Loucy (cell line): ENCODE measurements at regions not wholly inside any gene's neighbourhood (a gene's known extent, or its start where the extent isn't known, plus 50 kb on each side); places are given as distances from the start of the nearest gene placed in this dataset.
"Not testable (repeated sequence)": the region's sequence is repeated elsewhere in the genome, so short reads cannot be mapped to it uniquely, and the experiment has no call there.

ENCODE experiments used
- H2AFZ ChIP-seq: fragments of 200-600 bp; sonication (generic); 2 replicates; pipeline ENCODE4 v1.6.0; 2016; ENCODE audit warnings: antibody characterized with exemption, mild to moderate bottlenecking, low read length, moderate library complexity
- H3F3A ChIP-seq: fragments of 200-600 bp; 2 replicates; pipeline ENCODE4 v1.6.0; 2016; ENCODE audit warnings: antibody characterized with exemption, low read depth, mild to moderate bottlenecking
- H3K27me3 ChIP-seq: fragments of 200-600 bp; sonication (generic); 2 replicates; pipeline ENCODE4 v1.6.1; 2014; ENCODE audit warnings: low read length, mild to moderate bottlenecking; ENCODE audit not compliant: insufficient read depth, poor library complexity, severe bottlenecking
- H3K36me3 ChIP-seq: fragments of 200-600 bp; sonication (generic); 2 replicates; pipeline ENCODE4 v1.6.1; 2016; ENCODE audit warnings: low read length; ENCODE audit not compliant: insufficient read depth
- H3K4me1 ChIP-seq: fragments of 200-600 bp; sonication (generic); 2 replicates; pipeline ENCODE4 v1.5.1; 2014; ENCODE audit warnings: low read length, mild to moderate bottlenecking; ENCODE audit not compliant: insufficient read depth, poor library complexity, severe bottlenecking
- H3K4me2 ChIP-seq: fragments of 200-600 bp; sonication (generic); 2 replicates; pipeline ENCODE4 v1.6.0; 2014; ENCODE audit warnings: antibody characterized with exemption, low read length, low read depth, mild to moderate bottlenecking; ENCODE audit not compliant: poor library complexity, severe bottlenecking
- H3K4me3 ChIP-seq: fragments of 200-600 bp; sonication (generic); 2 replicates; pipeline ENCODE4 v1.5.1; 2014; ENCODE audit warnings: low read length, mild to moderate bottlenecking, mixed read lengths; ENCODE audit not compliant: poor library complexity, severe bottlenecking
- H3K79me2 ChIP-seq: fragments of 200-600 bp; sonication (generic); 2 replicates; pipeline ENCODE4 v1.6.1; 2014; ENCODE audit warnings: low read length; ENCODE audit not compliant: insufficient read depth
- H3K9ac ChIP-seq: fragments of 200-600 bp; sonication (generic); 2 replicates; pipeline ENCODE4 v1.6.0; 2014; ENCODE audit warnings: mild to moderate bottlenecking, low read depth, low read length, moderate library complexity; ENCODE audit not compliant: poor library complexity, severe bottlenecking
- H3K9me2 ChIP-seq: fragments of 200-600 bp; sonication (generic); replicated peaks from 2 replicates; pipeline ENCODE4 v1.6.1; 2016; ENCODE audit warnings: low read depth, low read length, mixed read lengths
- H3K9me3 ChIP-seq: fragments of 200-600 bp; sonication (generic); 2 replicates; pipeline ENCODE4 v1.6.1; 2014; ENCODE audit warnings: mild to moderate bottlenecking, antibody characterized with exemption, low read length, low read depth; ENCODE audit not compliant: insufficient read depth
- H4K20me1 ChIP-seq: fragments of 200-600 bp; sonication (generic); 2 replicates; pipeline ENCODE4 v1.6.0; 2014; ENCODE audit warnings: antibody characterized with exemption, low read length, mild to moderate bottlenecking; ENCODE audit not compliant: insufficient read depth, poor library complexity, severe bottlenecking
- EZH2phosphoT487 ChIP-seq: fragments of 200-600 bp; IDR thresholded peaks from 2 replicates; pipeline ENCODE4 v1.6.1; 2018; ENCODE audit warnings: antibody characterized with exemption, mild to moderate bottlenecking, moderate library complexity, borderline replicate concordance
- TF ChIP-seq, protein P1 (sequence below): fragments of 200-600 bp; sonication (generic); conservative IDR thresholded peaks from 2 replicates; pipeline ENCODE4 v1.5.1; 2014; ENCODE audit warnings: mild to moderate bottlenecking, antibody characterized with exemption, low read length

DNA sequence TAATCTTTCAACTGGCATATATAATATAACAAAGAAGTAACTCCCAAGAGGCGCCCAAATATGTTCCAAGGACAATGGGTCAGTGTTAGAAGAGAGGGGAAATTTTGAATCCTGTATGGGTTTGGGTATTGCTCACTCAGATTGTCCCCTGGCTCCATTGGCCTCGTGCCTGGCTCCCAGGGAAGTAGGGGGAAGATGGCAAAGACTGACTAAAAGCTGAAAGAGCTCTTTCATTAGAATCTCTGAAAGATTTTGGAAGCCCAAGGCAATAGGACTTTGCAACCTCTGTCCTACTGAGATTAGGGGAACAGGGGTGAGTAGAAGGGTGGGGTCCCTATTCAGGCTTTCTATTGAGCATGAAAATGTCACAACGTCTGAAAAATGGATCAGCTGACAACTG is 1272.8 kb upstream of the ZEB2 start:
- H4K20me1 ChIP-seq = no peaks in the 10 kb centered on the region
- TF ChIP-seq, protein P1, sequence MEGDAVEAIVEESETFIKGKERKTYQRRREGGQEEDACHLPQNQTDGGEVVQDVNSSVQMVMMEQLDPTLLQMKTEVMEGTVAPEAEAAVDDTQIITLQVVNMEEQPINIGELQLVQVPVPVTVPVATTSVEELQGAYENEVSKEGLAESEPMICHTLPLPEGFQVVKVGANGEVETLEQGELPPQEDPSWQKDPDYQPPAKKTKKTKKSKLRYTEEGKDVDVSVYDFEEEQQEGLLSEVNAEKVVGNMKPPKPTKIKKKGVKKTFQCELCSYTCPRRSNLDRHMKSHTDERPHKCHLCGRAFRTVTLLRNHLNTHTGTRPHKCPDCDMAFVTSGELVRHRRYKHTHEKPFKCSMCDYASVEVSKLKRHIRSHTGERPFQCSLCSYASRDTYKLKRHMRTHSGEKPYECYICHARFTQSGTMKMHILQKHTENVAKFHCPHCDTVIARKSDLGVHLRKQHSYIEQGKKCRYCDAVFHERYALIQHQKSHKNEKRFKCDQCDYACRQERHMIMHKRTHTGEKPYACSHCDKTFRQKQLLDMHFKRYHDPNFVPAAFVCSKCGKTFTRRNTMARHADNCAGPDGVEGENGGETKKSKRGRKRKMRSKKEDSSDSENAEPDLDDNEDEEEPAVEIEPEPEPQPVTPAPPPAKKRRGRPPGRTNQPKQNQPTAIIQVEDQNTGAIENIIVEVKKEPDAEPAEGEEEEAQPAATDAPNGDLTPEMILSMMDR = no peak
- TF ChIP-seq EZH2phosphoT487 = no peak
- H3K27me3 ChIP-seq = no peaks in the 10 kb centered on the region
- H3K4me1 ChIP-seq = no peaks in the 10 kb centered on the region
- H3F3A ChIP-seq = no peaks in the 10 kb centered on the region
- H3K9me3 ChIP-seq = no peaks in the 10 kb centered on the region
- no peaks in the 10 kb centered on the region for H3K79me2 ChIP-seq
- no peaks in the 10 kb centered on the region for H3K9me2 ChIP-seq
- H3K9ac ChIP-seq = no peak overlapping the region
- no peaks in the 10 kb centered on the region for H3K36me3 ChIP-seq
- H3K4me3 ChIP-seq = no peak overlapping the region
- no peak overlapping the region for H2AFZ ChIP-seq
- H3K4me2 ChIP-seq = no peak overlapping the region

DNA sequence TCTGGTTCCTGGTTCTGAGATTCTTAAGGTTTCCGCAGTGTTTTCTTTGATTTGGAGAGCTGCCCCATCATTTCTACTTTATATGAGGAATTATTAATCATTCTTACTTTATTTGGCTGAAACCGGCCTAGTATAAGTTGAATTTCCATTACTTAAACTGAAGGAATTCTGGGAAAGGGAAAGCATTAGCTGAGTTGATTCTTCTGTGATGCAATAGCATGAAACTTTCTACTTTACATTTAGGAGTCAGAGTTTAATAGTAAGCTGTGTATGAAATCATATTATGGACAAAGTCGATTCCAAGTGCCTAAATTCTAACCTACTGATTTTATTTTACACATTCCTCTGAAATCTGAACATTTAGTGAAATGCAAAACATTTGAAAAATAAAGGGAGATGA is 1269.7 kb upstream of the ZEB2 start:
- no peaks in the 10 kb centered on the region for H3K9me3 ChIP-seq
- no peaks in the 10 kb centered on the region for H3K9me2 ChIP-seq
- H3F3A ChIP-seq = no peaks in the 10 kb centered on the region
- H3K79me2 ChIP-seq = no peaks in the 10 kb centered on the region
- no peak for TF ChIP-seq EZH2phosphoT487
- TF ChIP-seq, protein P1 = no peak
- H3K27me3 ChIP-seq = no peaks in the 10 kb centered on the region
- H3K36me3 ChIP-seq = no peaks in the 10 kb centered on the region
- no peak overlapping the region for H2AFZ ChIP-seq
- H3K4me3 ChIP-seq = no peak overlapping the region
- H4K20me1 ChIP-seq = no peaks in the 10 kb centered on the region
- H3K9ac ChIP-seq = no peak overlapping the region
- H3K4me2 ChIP-seq = no peak overlapping the region
- H3K4me1 ChIP-seq = no peaks in the 10 kb centered on the region

DNA sequence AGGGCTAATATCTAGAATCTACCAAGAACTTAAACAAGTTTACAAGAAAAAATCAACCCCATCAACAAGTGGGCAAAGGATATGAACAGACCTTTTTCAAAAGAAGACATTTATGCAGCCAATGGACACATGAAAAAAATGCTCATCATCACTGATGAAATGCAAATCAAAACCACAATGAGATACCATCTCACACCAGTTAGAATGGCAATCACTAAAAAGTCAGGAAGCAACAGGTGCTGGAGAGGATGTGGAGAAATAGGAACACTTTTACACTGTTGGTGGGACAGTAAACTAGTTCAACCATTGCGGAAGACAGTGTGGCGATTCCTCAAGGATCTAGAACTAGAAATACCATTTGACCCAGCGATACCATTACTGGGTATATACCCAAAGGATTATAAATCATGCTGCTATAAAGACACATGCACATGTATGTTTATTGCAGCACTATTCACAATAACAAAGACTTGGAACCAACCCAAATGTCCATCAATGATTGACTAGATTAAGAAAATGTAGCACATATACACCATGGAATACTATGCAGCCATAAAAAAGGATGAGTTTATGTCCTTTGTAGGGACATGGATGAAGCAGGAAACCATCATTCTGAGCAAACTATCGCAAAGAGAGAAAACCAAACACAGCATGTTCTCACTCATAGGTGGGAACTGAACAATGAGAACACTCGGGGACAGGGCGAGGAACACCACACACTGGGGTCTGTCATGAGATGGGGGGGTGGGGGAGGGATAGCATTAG is 1267.9 kb upstream of the ZEB2 start:
- not testable (repeated sequence) for H3K4me3 ChIP-seq, H3K4me2 ChIP-seq, H2AFZ ChIP-seq, H3K27me3 ChIP-seq, H3K9me3 ChIP-seq, H3K9me2 ChIP-seq, H4K20me1 ChIP-seq, H3K36me3 ChIP-seq, H3K4me1 ChIP-seq, H3F3A ChIP-seq, H3K9ac ChIP-seq, H3K79me2 ChIP-seq

DNA sequence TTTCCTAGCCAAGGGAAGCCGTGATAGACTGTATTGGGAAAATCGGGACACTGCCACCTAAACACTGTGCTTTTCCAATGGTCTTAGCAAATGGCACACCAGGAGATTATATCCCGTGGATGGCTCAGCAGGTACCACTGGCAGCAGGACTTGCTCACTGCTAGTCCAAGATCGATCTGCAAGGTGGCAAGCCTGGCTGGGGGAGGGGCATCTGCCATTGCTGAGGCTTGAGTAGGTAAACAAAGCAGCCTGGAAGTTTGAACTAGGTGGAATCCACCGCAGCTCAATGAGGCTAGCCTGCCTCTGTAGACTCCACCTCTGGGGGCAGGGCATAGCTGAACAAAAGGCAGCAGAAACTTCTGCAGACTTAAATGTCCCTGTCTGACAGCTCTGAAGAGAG is 1262.7 kb upstream of the ZEB2 start:
- not testable (repeated sequence) for H3K4me1 ChIP-seq, H3K79me2 ChIP-seq, H4K20me1 ChIP-seq, H3K36me3 ChIP-seq, H3K4me2 ChIP-seq, H2AFZ ChIP-seq, H3K9ac ChIP-seq, H3K9me3 ChIP-seq, H3K4me3 ChIP-seq, H3F3A ChIP-seq, H3K9me2 ChIP-seq, H3K27me3 ChIP-seq
